ENCODE measurements at regions not wholly inside any gene's neighbourhood (a gene's known extent, or its start where the extent isn't known, plus 50 kb on each side); places are given as distances from the start of the nearest gene placed in this dataset.

- Histone ChIP-seq H3K27ac (ENCODE audit: low read depth in 1 of 2, low read length in 2 of 2) (no peak overlapping the region), H3K4me3 (replicated peaks in 1 of 3; ENCODE audit: low read depth in 2 of 3, low read length in 3 of 3) (no peak overlapping the region), H3K4me1 (ENCODE audit: control insufficient read depth in 1 of 2, insufficient read depth in 2 of 2, low read length in 2 of 2) (no peaks in the 10 kb centered on the region), H3K9me3 (replicated peaks in 1 of 2; ENCODE audit: control insufficient read depth in 1 of 2, insufficient read depth in 1 of 2, low read length in 2 of 2) (peaks cover 16 to 21% of the 10 kb centered on the region in 2 donors), H3K9ac (ENCODE audit: insufficient read depth, low read length, poor library complexity, severe bottlenecking) (no peak overlapping the region), H4K20me1 (ENCODE audit: insufficient read depth, low read length) (no peaks in the 10 kb centered on the region), H3K36me3 (replicated peaks in 1 of 2; ENCODE audit: control insufficient read depth in 1 of 2, insufficient read depth in 2 of 2, low read length in 2 of 2) (no peaks in the 10 kb centered on the region), H2AFZ (ENCODE audit: insufficient read depth, low read depth, low read length, poor library complexity, severe bottlenecking) (no peak overlapping the region), H3K4me2 (replicated peaks; ENCODE audit: extremely low read depth, low read length, poor library complexity, severe bottlenecking) (no peak overlapping the region), H3K27me3 (ENCODE audit: control insufficient read depth in 2 of 2, insufficient read depth in 2 of 2, low read length in 2 of 2) (no peaks in the 10 kb centered on the region), H3K79me2 (ENCODE audit: insufficient read depth, low read length) (no peaks in the 10 kb centered on the region)
- intact Hi-C loops (cut with micrococcal nuclease), result no loop called here
- Mint-ChIP-seq H3K27me3 (ENCODE audit: low read depth in 3 of 3) (peaks cover 0 to 3% (median 0%) of the 10 kb centered on the region in 3 donors), H3K9me3 (peaks cover 19 to 27% (median 23%) of the 10 kb centered on the region in 7 donors), H3K4me1 (peaks cover 7% of the 10 kb centered on the region), H3K36me3 (no peaks in the 10 kb centered on the region), H3K4me3 (no peak overlapping the region), H3K27ac (no peak overlapping the region)
- DNase-seq, result no peak
- TF ChIP-seq, protein P1, sequence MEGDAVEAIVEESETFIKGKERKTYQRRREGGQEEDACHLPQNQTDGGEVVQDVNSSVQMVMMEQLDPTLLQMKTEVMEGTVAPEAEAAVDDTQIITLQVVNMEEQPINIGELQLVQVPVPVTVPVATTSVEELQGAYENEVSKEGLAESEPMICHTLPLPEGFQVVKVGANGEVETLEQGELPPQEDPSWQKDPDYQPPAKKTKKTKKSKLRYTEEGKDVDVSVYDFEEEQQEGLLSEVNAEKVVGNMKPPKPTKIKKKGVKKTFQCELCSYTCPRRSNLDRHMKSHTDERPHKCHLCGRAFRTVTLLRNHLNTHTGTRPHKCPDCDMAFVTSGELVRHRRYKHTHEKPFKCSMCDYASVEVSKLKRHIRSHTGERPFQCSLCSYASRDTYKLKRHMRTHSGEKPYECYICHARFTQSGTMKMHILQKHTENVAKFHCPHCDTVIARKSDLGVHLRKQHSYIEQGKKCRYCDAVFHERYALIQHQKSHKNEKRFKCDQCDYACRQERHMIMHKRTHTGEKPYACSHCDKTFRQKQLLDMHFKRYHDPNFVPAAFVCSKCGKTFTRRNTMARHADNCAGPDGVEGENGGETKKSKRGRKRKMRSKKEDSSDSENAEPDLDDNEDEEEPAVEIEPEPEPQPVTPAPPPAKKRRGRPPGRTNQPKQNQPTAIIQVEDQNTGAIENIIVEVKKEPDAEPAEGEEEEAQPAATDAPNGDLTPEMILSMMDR (IDR thresholded peaks at IDR 0.05), result no peak
- WGBS (ENCODE audit: insufficient coverage), result 89% methylated on average over 3 of the region's 4 CpGs
These were observed 261.7 kb downstream of the AEBP2 start for GRCh38 chr12:19700969-19701368.

GRCh38 chr12:19704966-19705365, 265.7 kb downstream of the AEBP2 start:
- no peak for DNase-seq
- TF ChIP-seq, protein P1 (IDR thresholded peaks at IDR 0.05), result no peak
- Histone ChIP-seq H3K4me1 (ENCODE audit: control insufficient read depth in 1 of 2, insufficient read depth in 2 of 2, low read length in 2 of 2) (no peaks in the 10 kb centered on the region), H3K27me3 (ENCODE audit: control insufficient read depth in 2 of 2, insufficient read depth in 2 of 2, low read length in 2 of 2) (no peaks in the 10 kb centered on the region), H2AFZ (ENCODE audit: insufficient read depth, low read depth, low read length, poor library complexity, severe bottlenecking) (no peak overlapping the region), H3K4me3 (replicated peaks in 1 of 3; ENCODE audit: low read depth in 2 of 3, low read length in 3 of 3) (no peak overlapping the region), H4K20me1 (ENCODE audit: insufficient read depth, low read length) (no peaks in the 10 kb centered on the region), H3K9ac (ENCODE audit: insufficient read depth, low read length, poor library complexity, severe bottlenecking) (no peak overlapping the region), H3K36me3 (replicated peaks in 1 of 2; ENCODE audit: control insufficient read depth in 1 of 2, insufficient read depth in 2 of 2, low read length in 2 of 2) (no peaks in the 10 kb centered on the region), H3K4me2 (replicated peaks; ENCODE audit: extremely low read depth, low read length, poor library complexity, severe bottlenecking) (no peak overlapping the region), H3K9me3 (replicated peaks in 1 of 2; ENCODE audit: control insufficient read depth in 1 of 2, insufficient read depth in 1 of 2, low read length in 2 of 2) (peaks cover 26 to 30% of the 10 kb centered on the region in 2 donors), H3K27ac (ENCODE audit: low read depth in 1 of 2, low read length in 2 of 2) (no peak overlapping the region), H3K79me2 (ENCODE audit: insufficient read depth, low read length) (no peaks in the 10 kb centered on the region)
- Mint-ChIP-seq H3K4me1 (no peaks in the 10 kb centered on the region), H3K27me3 (ENCODE audit: low read depth in 3 of 3) (no peaks in the 10 kb centered on the region), H3K27ac (no peak overlapping the region), H3K9me3 (peaks cover 22 to 42% (median 30%) of the 10 kb centered on the region in 7 donors), H3K36me3 (no peaks in the 10 kb centered on the region), H3K4me3 (no peak overlapping the region)
- 83% methylated on average over 1 of the region's 1 CpG for WGBS (ENCODE audit: insufficient coverage)
- intact Hi-C loops (cut with micrococcal nuclease), result no loop called here
